GM12873 (cell line): ENCODE measurements at regions not wholly inside any gene's neighbourhood (a gene's known extent, or its start where the extent isn't known, plus 50 kb on each side); places are given as distances from the start of the nearest gene placed in this dataset.

ENCODE experiments used
- CTCF ChIP-seq: IDR thresholded peaks from 2 replicates; pipeline ENCODE4 v1.5.1; 2012; ENCODE audit warnings: low read depth, mild to moderate bottlenecking, moderate library complexity, low read length, control low read depth; ENCODE audit not compliant: insufficient read depth; ENCODE audit errors: missing control alignments

DNA sequence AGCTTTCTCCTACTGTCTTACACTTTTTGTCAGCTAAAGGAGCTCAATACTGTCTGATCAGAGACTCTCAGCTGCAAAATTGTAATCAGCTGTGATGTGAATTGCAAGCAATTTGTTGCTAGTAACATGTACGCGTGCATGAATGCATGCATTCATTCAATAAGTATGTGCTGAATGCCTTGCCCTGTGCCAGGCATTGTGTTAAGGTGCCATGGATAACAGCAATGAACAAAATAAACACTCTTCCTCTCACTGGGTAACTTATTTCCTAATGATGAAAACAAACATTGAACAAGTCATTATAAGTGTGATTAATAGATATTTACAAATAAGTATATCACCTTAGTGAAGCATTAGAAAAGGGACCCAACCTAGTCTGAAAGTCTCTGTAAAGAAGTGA lies 163.2 kb upstream of the ARID2 start:
- no peak for TF ChIP-seq CTCF

- no peak for TF ChIP-seq CTCF
Measured at GRCh38 chr12:45568808-45569207, 160.7 kb upstream of the ARID2 start.

DNA sequence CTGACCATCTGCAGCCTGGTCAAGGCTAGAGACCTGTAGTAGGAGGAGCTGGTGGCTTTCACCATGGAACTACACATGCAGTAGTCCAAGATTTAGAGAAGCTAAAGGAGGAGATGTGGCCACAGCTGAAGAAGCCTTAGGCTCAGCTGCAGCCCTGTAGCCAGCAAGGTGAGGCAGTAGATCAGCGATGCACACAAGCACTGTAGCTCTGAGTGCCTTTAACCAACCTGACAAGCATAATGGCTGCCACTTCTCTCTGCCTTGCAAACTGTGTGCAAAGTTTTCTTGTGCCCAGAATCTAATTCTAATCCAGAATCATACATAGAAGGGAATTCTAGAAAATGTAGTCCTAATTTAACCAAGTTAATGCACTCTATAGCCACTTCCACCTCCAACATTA lies 159.0 kb upstream of the ARID2 start:
- TF ChIP-seq CTCF = no peak

DNA sequence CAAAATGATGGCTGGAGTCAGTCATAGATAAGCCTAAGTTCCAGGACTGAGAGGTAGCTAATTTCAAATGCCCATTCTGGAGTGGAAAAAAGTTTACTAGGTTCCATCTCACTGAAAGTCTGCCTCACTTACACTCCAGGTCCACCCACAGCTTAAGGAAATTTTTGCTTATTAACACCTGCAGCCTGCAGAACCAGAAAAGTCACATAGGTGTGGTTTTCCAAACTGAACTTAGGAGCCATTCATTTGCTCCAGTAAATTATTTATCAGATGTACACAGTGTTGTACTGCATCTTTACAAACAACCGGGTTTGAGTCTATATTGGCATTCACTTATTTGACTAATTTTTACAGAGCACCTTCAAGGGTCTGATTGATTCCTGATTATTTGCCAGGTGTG lies 157.4 kb upstream of the ARID2 start:
- TF ChIP-seq CTCF = no peak

- TF ChIP-seq CTCF = no peak
Measured at GRCh38 chr12:45575417-45575816, 154.1 kb upstream of the ARID2 start.

DNA sequence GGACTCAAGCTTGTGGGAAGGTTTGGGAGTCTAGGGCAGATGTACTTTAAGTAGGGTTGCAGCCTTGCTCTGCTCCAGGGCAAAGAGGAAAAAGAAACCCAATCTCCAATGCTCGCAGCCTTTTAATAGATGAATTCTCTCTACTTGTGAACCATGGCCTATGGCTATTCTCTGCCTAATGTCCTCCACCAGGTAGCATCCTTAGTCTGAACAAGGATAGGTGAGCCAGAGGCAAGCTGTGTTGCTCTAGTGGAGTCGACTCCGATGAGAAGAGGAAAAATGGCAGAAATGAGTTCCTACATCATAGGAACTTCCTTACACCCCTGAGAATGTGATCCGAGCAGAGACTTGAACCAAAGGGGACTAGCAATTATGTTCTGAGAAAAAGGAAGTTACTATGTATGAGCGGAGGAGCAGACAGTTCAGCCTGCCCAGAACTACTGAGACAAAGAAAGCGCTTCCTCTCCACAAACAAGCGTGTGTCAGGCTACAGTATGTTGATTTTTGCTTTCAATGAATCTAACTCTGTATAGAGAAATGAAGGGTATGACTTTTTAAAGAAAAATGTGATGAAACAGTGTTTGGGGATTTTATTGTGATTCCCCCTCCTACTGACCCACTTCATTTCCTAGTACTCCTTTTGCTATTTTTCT lies 153.6 kb upstream of the ARID2 start:
- no peak for TF ChIP-seq CTCF

DNA sequence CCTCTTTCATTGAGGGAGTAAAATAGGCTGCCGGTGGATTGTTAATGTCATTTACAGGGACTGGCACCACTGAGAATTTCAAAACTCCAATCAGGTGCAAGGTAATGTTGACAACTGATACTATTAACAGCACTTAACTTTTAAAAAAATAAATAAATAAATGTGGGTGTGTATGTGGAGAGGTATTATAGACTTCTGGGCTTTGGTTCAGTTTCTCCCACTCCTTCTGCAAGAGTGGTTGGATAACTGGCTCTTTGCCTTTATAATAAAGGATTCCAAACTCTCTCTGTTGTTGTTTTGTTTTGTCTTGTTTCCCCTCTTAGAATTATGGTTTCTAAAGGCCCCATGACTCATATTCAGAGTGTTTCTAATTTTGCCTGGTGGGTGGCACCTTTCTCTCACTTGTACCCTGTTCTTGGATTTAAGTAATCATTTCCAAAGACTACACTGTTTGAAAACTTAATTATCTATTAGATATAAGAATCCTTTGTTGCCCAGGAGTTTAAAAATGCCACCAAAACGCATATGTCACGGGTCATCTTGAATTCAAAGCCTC lies 151.6 kb upstream of the ARID2 start:
- no peak for TF ChIP-seq CTCF
